ENCODE measurements at regions not wholly inside any gene's neighbourhood (a gene's known extent, or its start where the extent isn't known, plus 50 kb on each side); places are given as distances from the start of the nearest gene placed in this dataset.

DNA sequence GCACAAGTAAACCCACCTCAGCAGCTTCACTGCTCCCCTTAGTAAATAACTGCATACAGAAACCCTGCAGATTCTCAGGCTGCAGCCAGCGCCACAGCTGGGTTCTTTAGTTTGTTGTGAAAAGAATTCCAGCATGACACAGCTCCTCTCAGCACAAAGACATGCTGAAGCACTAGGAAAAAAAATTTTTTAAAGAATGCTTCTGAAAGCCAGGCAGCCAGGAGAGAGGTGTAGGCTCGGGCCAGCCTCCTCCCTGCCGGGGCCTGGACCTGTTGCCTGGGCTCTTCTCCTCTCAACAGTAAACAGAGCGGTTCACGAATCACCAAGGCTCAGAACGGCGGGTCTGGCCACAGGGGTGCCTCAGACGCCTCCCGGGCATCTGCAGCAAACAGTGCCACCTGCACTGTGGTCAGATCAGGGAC, 95.7 kb upstream of the POU3F3 start:
- Histone ChIP-seq H3K9me3 (no peaks in the 10 kb centered on the region), H3K4me3 (no peak overlapping the region), H3K36me3 (no peaks in the 10 kb centered on the region), H3K27ac (no peak overlapping the region), H3K27me3 (peaks cover 0 to 6% of the 10 kb centered on the region in 2 donors), H3K4me1 (no peaks in the 10 kb centered on the region)
- TF ChIP-seq POLR2AphosphoS5 (IDR thresholded peaks at IDR 0.05) (no peak), POLR2A (IDR thresholded peaks at IDR 0.05) (no peak)
- TF ChIP-seq, protein P1, sequence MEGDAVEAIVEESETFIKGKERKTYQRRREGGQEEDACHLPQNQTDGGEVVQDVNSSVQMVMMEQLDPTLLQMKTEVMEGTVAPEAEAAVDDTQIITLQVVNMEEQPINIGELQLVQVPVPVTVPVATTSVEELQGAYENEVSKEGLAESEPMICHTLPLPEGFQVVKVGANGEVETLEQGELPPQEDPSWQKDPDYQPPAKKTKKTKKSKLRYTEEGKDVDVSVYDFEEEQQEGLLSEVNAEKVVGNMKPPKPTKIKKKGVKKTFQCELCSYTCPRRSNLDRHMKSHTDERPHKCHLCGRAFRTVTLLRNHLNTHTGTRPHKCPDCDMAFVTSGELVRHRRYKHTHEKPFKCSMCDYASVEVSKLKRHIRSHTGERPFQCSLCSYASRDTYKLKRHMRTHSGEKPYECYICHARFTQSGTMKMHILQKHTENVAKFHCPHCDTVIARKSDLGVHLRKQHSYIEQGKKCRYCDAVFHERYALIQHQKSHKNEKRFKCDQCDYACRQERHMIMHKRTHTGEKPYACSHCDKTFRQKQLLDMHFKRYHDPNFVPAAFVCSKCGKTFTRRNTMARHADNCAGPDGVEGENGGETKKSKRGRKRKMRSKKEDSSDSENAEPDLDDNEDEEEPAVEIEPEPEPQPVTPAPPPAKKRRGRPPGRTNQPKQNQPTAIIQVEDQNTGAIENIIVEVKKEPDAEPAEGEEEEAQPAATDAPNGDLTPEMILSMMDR (IDR thresholded peaks at IDR 0.05) = no peak
- intact Hi-C loops (cut with DNase I; ENCODE audit: low total_unique reads) = no loop called here
- DNase-seq (ENCODE audit: low spot score in 2 of 2) = no peak

DNA sequence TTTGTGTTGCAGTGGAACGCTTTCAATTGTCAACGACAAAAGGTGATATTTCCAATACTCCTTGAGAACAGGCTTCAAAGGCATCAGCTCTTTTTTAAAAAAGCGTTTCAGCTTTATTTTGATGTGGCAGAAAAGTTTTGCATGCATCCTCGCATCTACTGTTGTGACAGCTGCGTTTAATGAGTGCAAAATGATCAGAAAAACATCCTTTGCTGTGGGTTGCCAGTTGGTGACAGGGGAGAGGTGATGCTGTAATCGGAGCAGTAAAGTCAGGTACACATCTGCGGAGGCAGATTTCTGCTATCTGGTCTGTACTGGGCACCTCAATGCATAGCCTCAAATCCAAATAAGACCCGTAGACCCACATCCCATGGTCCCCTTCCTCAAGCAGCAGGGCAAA, 91.9 kb upstream of the POU3F3 start:
- H3K27me3 ChIP-seq = no peaks in the 10 kb centered on the region
- no peaks in the 10 kb centered on the region for H3K36me3 ChIP-seq
- DNase-seq (ENCODE audit: low spot score in 2 of 2) = no peak
- TF ChIP-seq POLR2A (IDR thresholded peaks at IDR 0.05) = no peak
- TF ChIP-seq POLR2AphosphoS5 (IDR thresholded peaks at IDR 0.05) = no peak
- TF ChIP-seq, protein P1 (IDR thresholded peaks at IDR 0.05) = no peak
- no peaks in the 10 kb centered on the region for H3K4me1 ChIP-seq
- no peak overlapping the region for H3K4me3 ChIP-seq
- no peak overlapping the region for H3K27ac ChIP-seq
- H3K9me3 ChIP-seq = no peaks in the 10 kb centered on the region
- intact Hi-C loops (cut with DNase I; ENCODE audit: low total_unique reads) = no loop called here

DNA sequence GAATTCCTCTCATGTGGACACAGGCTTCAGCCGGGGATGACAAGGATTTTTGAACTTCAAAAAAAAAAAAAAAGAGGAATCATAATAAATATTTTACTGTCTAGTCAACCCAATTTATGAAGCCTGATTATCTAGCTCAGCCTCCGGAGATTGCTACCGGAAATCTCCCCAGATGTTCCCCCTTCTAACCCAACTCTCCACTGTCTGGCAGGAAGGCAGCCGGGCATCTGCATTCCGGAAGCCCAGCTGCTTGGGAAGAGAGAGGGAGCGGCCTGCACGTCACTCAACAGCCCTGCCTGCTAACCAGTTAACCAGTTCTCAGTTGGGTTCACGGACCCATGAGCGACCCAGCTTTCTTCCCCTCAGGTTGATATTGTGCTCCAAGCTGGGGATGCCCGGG, 87.2 kb upstream of the POU3F3 start:
- intact Hi-C loops (cut with DNase I; ENCODE audit: low total_unique reads) = no loop called here
- Histone ChIP-seq H3K27me3 (no peaks in the 10 kb centered on the region), H3K9me3 (no peaks in the 10 kb centered on the region), H3K4me1 (no peaks in the 10 kb centered on the region), H3K4me3 (no peak overlapping the region), H3K36me3 (no peaks in the 10 kb centered on the region), H3K27ac (no peak overlapping the region)
- TF ChIP-seq, protein P1 (IDR thresholded peaks at IDR 0.05) = no peak
- TF ChIP-seq POLR2AphosphoS5 (IDR thresholded peaks at IDR 0.05) (no peak), POLR2A (IDR thresholded peaks at IDR 0.05) (no peak)
- DNase-seq (ENCODE audit: low spot score in 2 of 2) = no peak

DNA sequence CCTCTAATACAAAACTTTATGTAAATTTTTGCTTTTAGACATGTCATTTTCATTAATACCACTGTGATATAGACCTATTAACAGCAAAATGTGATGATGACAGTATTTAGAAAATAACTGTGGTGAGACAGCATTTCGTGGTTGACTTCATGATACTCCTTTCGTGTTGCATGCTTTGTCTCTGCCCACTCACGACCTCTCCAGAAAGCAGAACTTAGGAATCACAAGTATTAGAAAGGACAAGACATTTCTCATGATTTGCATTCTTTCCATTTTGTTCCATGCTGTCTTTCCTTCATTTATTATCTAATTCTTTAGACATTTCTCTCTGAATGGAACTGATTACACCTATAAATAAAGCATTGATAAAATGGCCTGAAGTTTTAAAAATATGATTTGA, 85.2 kb upstream of the POU3F3 start:
- TF ChIP-seq POLR2A (IDR thresholded peaks at IDR 0.05) (no peak), POLR2AphosphoS5 (IDR thresholded peaks at IDR 0.05) (no peak)
- TF ChIP-seq, protein P1 (IDR thresholded peaks at IDR 0.05) = no peak
- DNase-seq (ENCODE audit: low spot score in 2 of 2) = no peak

DNA sequence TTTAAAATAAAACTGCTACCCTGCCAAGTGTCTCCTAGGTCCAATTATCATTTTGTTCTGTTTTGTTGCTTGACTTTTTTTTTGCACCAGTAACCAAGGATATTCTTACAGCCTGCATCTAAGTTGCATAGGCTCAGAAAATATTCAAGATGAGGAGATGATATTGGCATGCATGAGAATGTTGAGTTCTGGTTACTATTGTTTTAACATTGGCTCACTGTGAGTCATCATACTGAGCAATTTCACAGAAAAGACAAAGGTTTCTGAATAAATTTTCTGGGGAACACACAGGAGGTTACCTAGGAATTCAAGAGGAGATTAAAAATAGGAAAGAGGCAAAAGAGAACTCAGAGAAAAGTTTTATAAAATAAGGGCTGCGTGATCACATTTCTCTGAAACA, 84.8 kb upstream of the POU3F3 start:
- intact Hi-C loops (cut with DNase I; ENCODE audit: low total_unique reads) = no loop called here
- Histone ChIP-seq H3K9me3 (no peaks in the 10 kb centered on the region), H3K4me1 (no peaks in the 10 kb centered on the region), H3K36me3 (no peaks in the 10 kb centered on the region), H3K27me3 (no peaks in the 10 kb centered on the region), H3K4me3 (no peak overlapping the region), H3K27ac (no peak overlapping the region)
- TF ChIP-seq, protein P1 (IDR thresholded peaks at IDR 0.05) = no peak
- TF ChIP-seq POLR2AphosphoS5 (IDR thresholded peaks at IDR 0.05) (no peak), POLR2A (IDR thresholded peaks at IDR 0.05) (no peak)
- no peak for DNase-seq (ENCODE audit: low spot score in 2 of 2)

More for the DNA sequence above, 85.2 kb upstream of the POU3F3 start:
- Histone ChIP-seq H3K9me3 (no peaks in the 10 kb centered on the region), H3K36me3 (no peaks in the 10 kb centered on the region), H3K27ac (no peak overlapping the region), H3K27me3 (no peaks in the 10 kb centered on the region), H3K4me3 (no peak overlapping the region), H3K4me1 (no peaks in the 10 kb centered on the region)
- intact Hi-C loops (cut with DNase I; ENCODE audit: low total_unique reads) = no loop called here
